Activated naive CD8-positive, alpha-beta T cell treated with anti-CD3 and anti-CD28 coated beads for 36 hours (primary cell): ENCODE measurements at regions not wholly inside any gene's neighbourhood (a gene's known extent, or its start where the extent isn't known, plus 50 kb on each side); places are given as distances from the start of the nearest gene placed in this dataset.

Experiments used
- DNase-seq: peaks from one replicate; pipeline ENCODE4 v3.0.0; 2021
- H3K27ac Mint-ChIP-seq: one replicate; pipeline ENCODE4 v1.8.0; 2022; ENCODE audit warnings: mild to moderate bottlenecking, moderate library complexity, mixed read lengths
- H3K27me3 Mint-ChIP-seq: one replicate; pipeline ENCODE4 v1.8.0; 2022; ENCODE audit warnings: mild to moderate bottlenecking, mixed read lengths
- H3K36me3 Mint-ChIP-seq: one replicate; pipeline ENCODE4 v1.8.0; 2021; ENCODE audit warnings: mild to moderate bottlenecking, mixed read lengths
- H3K4me1 Mint-ChIP-seq: one replicate; pipeline ENCODE4 v1.8.0; 2021; ENCODE audit warnings: mixed read lengths
- H3K4me3 Mint-ChIP-seq: one replicate; pipeline ENCODE4 v1.8.0; 2022; ENCODE audit warnings: mild to moderate bottlenecking, moderate library complexity, mixed read lengths
- H3K9me3 Mint-ChIP-seq: one replicate; pipeline ENCODE4 v1.8.0; 2022; ENCODE audit warnings: mixed read lengths

- Mint-ChIP-seq H3K27ac (no peak overlapping the region), H3K9me3 (no peaks in the 10 kb centered on the region), H3K36me3 (no peaks in the 10 kb centered on the region), H3K4me3 (no peak overlapping the region), H3K4me1 (no peaks in the 10 kb centered on the region), H3K27me3 (no peaks in the 10 kb centered on the region)
- DNase-seq: no peak
Measured at GRCh38 chr5:145708169-145708568, 127.0 kb downstream of the PRELID2 start.

GRCh38 chr5:145704724-145705123 is 130.4 kb downstream of the PRELID2 start:
- no peaks in the 10 kb centered on the region for H3K27me3 Mint-ChIP-seq
- no peaks in the 10 kb centered on the region for H3K36me3 Mint-ChIP-seq
- no peaks in the 10 kb centered on the region for H3K4me1 Mint-ChIP-seq
- no peak for DNase-seq
- no peaks in the 10 kb centered on the region for H3K9me3 Mint-ChIP-seq
- no peak overlapping the region for H3K27ac Mint-ChIP-seq
- no peak overlapping the region for H3K4me3 Mint-ChIP-seq

- H3K36me3 Mint-ChIP-seq: no peaks in the 10 kb centered on the region
- H3K27ac Mint-ChIP-seq: no peak overlapping the region
- no peaks in the 10 kb centered on the region for H3K27me3 Mint-ChIP-seq
- H3K4me1 Mint-ChIP-seq: no peaks in the 10 kb centered on the region
- no peaks in the 10 kb centered on the region for H3K9me3 Mint-ChIP-seq
- DNase-seq: no peak
- no peak overlapping the region for H3K4me3 Mint-ChIP-seq
Measured at GRCh38 chr5:145703856-145704255, 131.3 kb downstream of the PRELID2 start.

GRCh38 chr5:145701404-145701803 is 133.7 kb downstream of the PRELID2 start:
- Mint-ChIP-seq H3K4me3 (no peak overlapping the region), H3K27ac (no peak overlapping the region), H3K9me3 (no peaks in the 10 kb centered on the region), H3K27me3 (no peaks in the 10 kb centered on the region), H3K36me3 (no peaks in the 10 kb centered on the region), H3K4me1 (no peaks in the 10 kb centered on the region)
- DNase-seq: no peak

GRCh38 chr5:145699846-145700245 is 135.3 kb downstream of the PRELID2 start:
- Mint-ChIP-seq H3K27ac (no peak overlapping the region), H3K4me1 (no peaks in the 10 kb centered on the region), H3K9me3 (no peaks in the 10 kb centered on the region), H3K36me3 (no peaks in the 10 kb centered on the region), H3K27me3 (no peaks in the 10 kb centered on the region), H3K4me3 (no peak overlapping the region)
- DNase-seq: no peak

GRCh38 chr5:145697251-145697990 is 137.7 kb downstream of the PRELID2 start:
- no peaks in the 10 kb centered on the region for H3K4me1 Mint-ChIP-seq
- no peak for DNase-seq
- H3K9me3 Mint-ChIP-seq: no peaks in the 10 kb centered on the region
- H3K4me3 Mint-ChIP-seq: no peak overlapping the region
- no peaks in the 10 kb centered on the region for H3K36me3 Mint-ChIP-seq
- H3K27ac Mint-ChIP-seq: no peak overlapping the region
- H3K27me3 Mint-ChIP-seq: no peaks in the 10 kb centered on the region

- no peaks in the 10 kb centered on the region for H3K27me3 Mint-ChIP-seq
- H3K9me3 Mint-ChIP-seq: no peaks in the 10 kb centered on the region
- H3K4me1 Mint-ChIP-seq: no peaks in the 10 kb centered on the region
- no peaks in the 10 kb centered on the region for H3K36me3 Mint-ChIP-seq
- no peak for DNase-seq
- no peak overlapping the region for H3K27ac Mint-ChIP-seq
- no peak overlapping the region for H3K4me3 Mint-ChIP-seq
Measured at GRCh38 chr5:145689235-145689634, 145.9 kb downstream of the PRELID2 start.

GRCh38 chr5:145687943-145688342 is 147.2 kb downstream of the PRELID2 start:
- Mint-ChIP-seq H3K4me1 (no peaks in the 10 kb centered on the region), H3K9me3 (no peaks in the 10 kb centered on the region), H3K27ac (no peak overlapping the region), H3K27me3 (no peaks in the 10 kb centered on the region), H3K36me3 (no peaks in the 10 kb centered on the region), H3K4me3 (no peak overlapping the region)
- DNase-seq: no peak

GRCh38 chr5:145685417-145685816 is 149.7 kb downstream of the PRELID2 start:
- no peak for DNase-seq
- Mint-ChIP-seq H3K27me3 (peaks cover 7% of the 10 kb centered on the region), H3K4me1 (no peaks in the 10 kb centered on the region), H3K36me3 (no peaks in the 10 kb centered on the region), H3K4me3 (no peak overlapping the region), H3K27ac (no peak overlapping the region), H3K9me3 (no peaks in the 10 kb centered on the region)

- no peaks in the 10 kb centered on the region for H3K4me1 Mint-ChIP-seq
- no peak overlapping the region for H3K27ac Mint-ChIP-seq
- DNase-seq: no peak
- no peaks in the 10 kb centered on the region for H3K9me3 Mint-ChIP-seq
- no peak overlapping the region for H3K4me3 Mint-ChIP-seq
- H3K36me3 Mint-ChIP-seq: no peaks in the 10 kb centered on the region
- H3K27me3 Mint-ChIP-seq: peaks cover 7% of the 10 kb centered on the region
Measured at GRCh38 chr5:145683431-145683830, 151.7 kb downstream of the PRELID2 start.

- DNase-seq: no peak
- H3K4me3 Mint-ChIP-seq: no peak overlapping the region
- peaks cover 7% of the 10 kb centered on the region for H3K27me3 Mint-ChIP-seq
- no peaks in the 10 kb centered on the region for H3K36me3 Mint-ChIP-seq
- no peaks in the 10 kb centered on the region for H3K4me1 Mint-ChIP-seq
- H3K9me3 Mint-ChIP-seq: no peaks in the 10 kb centered on the region
- no peak overlapping the region for H3K27ac Mint-ChIP-seq
Measured at GRCh38 chr5:145682197-145682899, 152.8 kb downstream of the PRELID2 start.

GRCh38 chr5:145681686-145682085 is 153.5 kb downstream of the PRELID2 start:
- Mint-ChIP-seq H3K36me3 (no peaks in the 10 kb centered on the region), H3K4me3 (no peak overlapping the region), H3K4me1 (no peaks in the 10 kb centered on the region), H3K27me3 (peaks cover 7% of the 10 kb centered on the region), H3K9me3 (no peaks in the 10 kb centered on the region), H3K27ac (no peak overlapping the region)
- peak; percentile 9 for DNase-seq

- H3K9me3 Mint-ChIP-seq: no peaks in the 10 kb centered on the region
- H3K27ac Mint-ChIP-seq: no peak overlapping the region
- no peaks in the 10 kb centered on the region for H3K4me1 Mint-ChIP-seq
- no peaks in the 10 kb centered on the region for H3K36me3 Mint-ChIP-seq
- H3K27me3 Mint-ChIP-seq: peaks cover 7% of the 10 kb centered on the region
- H3K4me3 Mint-ChIP-seq: no peak overlapping the region
- DNase-seq: no peak
Measured at GRCh38 chr5:145681216-145681615, 153.9 kb downstream of the PRELID2 start.

- Mint-ChIP-seq H3K9me3 (no peaks in the 10 kb centered on the region), H3K4me1 (no peaks in the 10 kb centered on the region), H3K27ac (no peak overlapping the region), H3K27me3 (peaks cover 7% of the 10 kb centered on the region), H3K36me3 (no peaks in the 10 kb centered on the region), H3K4me3 (no peak overlapping the region)
- no peak for DNase-seq
Measured at GRCh38 chr5:145680767-145681166, 154.4 kb downstream of the PRELID2 start.

- peaks cover 7% of the 10 kb centered on the region for H3K27me3 Mint-ChIP-seq
- DNase-seq: no peak
- H3K9me3 Mint-ChIP-seq: no peaks in the 10 kb centered on the region
- no peak overlapping the region for H3K4me3 Mint-ChIP-seq
- H3K36me3 Mint-ChIP-seq: no peaks in the 10 kb centered on the region
- H3K27ac Mint-ChIP-seq: no peak overlapping the region
- H3K4me1 Mint-ChIP-seq: no peaks in the 10 kb centered on the region
Measured at GRCh38 chr5:145680169-145680568, 155.0 kb downstream of the PRELID2 start.

- peaks cover 7% of the 10 kb centered on the region for H3K27me3 Mint-ChIP-seq
- no peaks in the 10 kb centered on the region for H3K36me3 Mint-ChIP-seq
- no peak for DNase-seq
- H3K9me3 Mint-ChIP-seq: no peaks in the 10 kb centered on the region
- no peak overlapping the region for H3K4me3 Mint-ChIP-seq
- no peak overlapping the region for H3K27ac Mint-ChIP-seq
- H3K4me1 Mint-ChIP-seq: no peaks in the 10 kb centered on the region
Measured at GRCh38 chr5:145678255-145678654, 156.9 kb downstream of the PRELID2 start.
